GM18868 (cell line): ENCODE measurements at regions not wholly inside any gene's neighbourhood (a gene's known extent, or its start where the extent isn't known, plus 50 kb on each side); places are given as distances from the start of the nearest gene placed in this dataset.
"Not testable (repeated sequence)": the region's sequence is repeated elsewhere in the genome, so short reads cannot be mapped to it uniquely, and the experiment has no call there.

Source experiments
- ATAC-seq: cut with Tn5 transposase; IDR thresholded peaks from one replicate; pipeline ENCODE4 v1.9.1; 2021; ENCODE audit warnings: mild to moderate bottlenecking, moderate library complexity; ENCODE audit not compliant: unreplicated experiment

DNA sequence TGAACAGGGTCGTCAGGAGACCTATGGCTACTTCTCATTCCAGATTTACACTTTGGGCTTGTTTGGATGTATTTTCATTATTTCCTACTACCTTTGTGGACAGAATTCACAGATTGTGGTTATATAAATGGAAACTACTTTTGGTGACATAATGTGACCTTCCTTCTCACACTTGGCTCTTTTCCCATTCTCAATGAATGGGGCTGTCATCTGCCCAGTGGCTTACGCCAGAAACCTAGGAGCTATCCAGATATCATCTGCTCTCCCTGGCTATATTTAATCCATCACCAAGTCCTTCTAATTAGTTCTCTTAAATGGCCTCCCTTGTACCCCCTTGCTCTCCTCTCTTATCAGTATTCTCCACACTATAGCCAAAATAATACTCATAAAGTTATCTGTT lies 1606.8 kb downstream of the KHDRBS2 start:
- no peak for ATAC-seq

DNA sequence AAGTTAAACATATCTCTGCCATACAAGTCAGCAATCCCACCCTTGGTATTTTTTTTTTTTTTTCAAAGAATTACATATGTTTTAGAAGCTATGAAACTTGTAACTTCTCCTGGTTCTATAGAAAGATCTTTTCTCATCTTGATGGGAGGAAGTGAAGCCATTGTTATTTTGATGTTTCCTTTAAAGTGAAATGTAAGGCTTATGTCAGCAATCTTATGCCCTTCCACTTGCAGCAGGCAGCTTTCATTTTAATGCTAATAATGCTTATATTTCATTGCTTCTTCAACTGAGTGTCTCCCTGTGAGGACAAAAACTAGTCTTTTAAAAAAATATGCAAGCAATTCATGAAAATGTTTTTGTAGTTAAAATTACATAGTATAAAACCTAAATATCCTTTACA lies 1614.7 kb downstream of the KHDRBS2 start:
- no peak for ATAC-seq

DNA sequence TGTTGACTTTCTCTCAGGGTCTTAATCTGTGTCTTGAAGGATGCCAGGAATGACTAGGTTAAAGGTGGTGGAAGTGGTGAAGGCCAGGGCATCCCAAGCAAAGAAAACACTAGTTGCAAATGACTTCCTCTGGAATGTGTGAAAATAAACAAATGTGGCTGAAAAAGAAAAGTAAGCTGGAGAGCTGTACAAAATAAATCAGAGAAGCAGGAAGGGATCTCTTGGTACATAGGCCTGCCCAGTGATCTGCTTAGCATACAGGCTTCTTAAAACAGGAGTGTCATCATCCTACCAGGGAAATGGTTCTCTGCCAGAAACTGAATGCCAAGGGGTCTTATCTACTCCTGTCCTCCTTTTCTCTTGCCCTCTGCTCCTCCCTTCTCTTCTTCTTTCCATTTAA lies 1616.0 kb downstream of the KHDRBS2 start:
- ATAC-seq, result no peak

- ATAC-seq, result no peak
These were observed 1617.6 kb downstream of the KHDRBS2 start for GRCh38 chr6:60668428-60668827.

DNA sequence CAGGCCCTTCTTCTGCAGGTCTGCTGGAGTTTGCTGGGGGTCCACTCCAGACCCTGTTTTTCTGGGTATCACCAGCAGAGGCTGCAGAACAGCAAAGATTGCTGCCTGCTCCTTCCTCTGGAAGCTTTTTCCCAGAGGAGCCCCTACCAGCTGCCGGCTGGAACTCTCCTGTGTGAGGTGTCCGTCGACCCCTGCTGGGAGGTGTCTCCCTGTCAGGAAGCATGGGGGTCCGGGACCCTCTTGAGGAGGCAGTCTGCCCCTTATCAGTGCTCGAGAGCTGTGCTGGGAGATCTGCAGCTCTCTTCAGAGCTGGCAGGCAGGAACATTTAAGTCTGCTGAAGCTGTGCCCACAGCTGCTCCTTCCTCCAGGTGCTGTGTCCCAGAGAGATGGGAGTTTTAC lies 1622.8 kb downstream of the KHDRBS2 start:
- ATAC-seq, result not testable (repeated sequence)

DNA sequence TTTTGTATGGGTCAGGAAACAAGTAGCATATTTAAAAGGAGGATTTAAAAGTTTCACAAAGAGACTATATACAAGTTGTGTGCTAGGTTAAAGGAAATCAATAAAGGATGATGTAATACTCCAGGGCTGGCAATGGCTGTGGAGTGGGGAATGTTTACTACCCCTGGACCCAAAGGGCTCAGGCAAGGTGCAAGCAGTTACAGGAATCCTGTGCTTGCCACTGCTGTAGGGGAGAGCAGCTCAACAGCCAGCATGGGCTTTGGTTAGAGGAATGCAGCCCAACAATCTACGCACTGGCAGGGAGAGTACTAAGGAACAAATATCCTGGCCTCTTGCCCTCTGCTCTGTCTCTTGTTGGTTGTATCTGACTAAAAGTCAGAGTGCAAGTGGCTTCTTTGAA lies 1642.2 kb downstream of the KHDRBS2 start:
- ATAC-seq, result no peak

DNA sequence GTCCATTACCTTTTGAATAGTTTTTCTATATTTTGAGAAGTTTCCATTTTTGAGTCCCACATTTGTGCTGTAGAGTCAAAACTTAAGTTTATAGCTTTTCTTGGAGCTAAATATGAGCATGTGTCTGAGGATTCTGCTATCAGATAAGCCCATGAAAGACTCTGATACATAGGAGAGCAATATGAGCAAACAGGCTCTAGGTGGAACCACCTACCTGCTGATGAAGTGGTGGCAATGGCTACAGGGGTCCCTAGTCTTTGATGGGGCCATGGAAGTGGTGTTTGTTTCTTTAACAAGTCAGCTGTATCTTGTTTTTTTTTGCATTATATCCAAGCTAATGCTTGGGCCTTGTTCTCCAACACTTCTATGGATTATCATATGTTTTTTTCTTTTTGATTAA lies 1646.8 kb downstream of the KHDRBS2 start:
- not testable (repeated sequence) for ATAC-seq
